ENCODE measurements at regions not wholly inside any gene's neighbourhood (a gene's known extent, or its start where the extent isn't known, plus 50 kb on each side); places are given as distances from the start of the nearest gene placed in this dataset.

- TF ChIP-seq SIRT6 (IDR thresholded peaks at IDR 0.05; ENCODE audit: low read length), result no peak
- no peak for TF ChIP-seq SIN3A (conservative IDR thresholded peaks at IDR 0.05 in 1 of 2, IDR thresholded peaks at IDR 0.05 in 1 of 2; ENCODE audit: low read depth in 1 of 2, low read length in 2 of 2)
- TF ChIP-seq CEBPB (IDR thresholded peaks at IDR 0.05; ENCODE audit: low read depth, low read length), result no peak
- no peak for TF ChIP-seq EGR1 (IDR thresholded peaks at IDR 0.05; ENCODE audit: borderline replicate concordance, low read depth, low read length)
- TF ChIP-seq KDM5A (IDR thresholded peaks at IDR 0.05; ENCODE audit: low read length), result no peak
Observed at GRCh38 chr6:168380956-168381605, 59.9 kb upstream of the SMOC2 start (continued).
